ENCODE measurements at regions not wholly inside any gene's neighbourhood (a gene's known extent, or its start where the extent isn't known, plus 50 kb on each side); places are given as distances from the start of the nearest gene placed in this dataset.

GRCh38 chr4:45946699-45947098, 177.2 kb downstream of the GABRG1 start:
- Histone ChIP-seq H3K27ac (replicated peaks in 1 of 4) (no peak overlapping the region), H3K4me3 (no peak overlapping the region), H3K27me3 (no peaks in the 10 kb centered on the region), H3K4me1 (no peaks in the 10 kb centered on the region), H3K36me3 (no peaks in the 10 kb centered on the region), H3K9me3 (no peaks in the 10 kb centered on the region)
- intact Hi-C loops (cut with DNase I), result no loop called here
- WGBS, result 94% methylated on average over 1 of the region's 1 CpG
- DNase-seq (ENCODE audit: extremely low spot score), result no peak
- no peak for TF ChIP-seq POLR2A (IDR thresholded peaks at IDR 0.05; ENCODE audit: low read depth)
- TF ChIP-seq, protein P1, sequence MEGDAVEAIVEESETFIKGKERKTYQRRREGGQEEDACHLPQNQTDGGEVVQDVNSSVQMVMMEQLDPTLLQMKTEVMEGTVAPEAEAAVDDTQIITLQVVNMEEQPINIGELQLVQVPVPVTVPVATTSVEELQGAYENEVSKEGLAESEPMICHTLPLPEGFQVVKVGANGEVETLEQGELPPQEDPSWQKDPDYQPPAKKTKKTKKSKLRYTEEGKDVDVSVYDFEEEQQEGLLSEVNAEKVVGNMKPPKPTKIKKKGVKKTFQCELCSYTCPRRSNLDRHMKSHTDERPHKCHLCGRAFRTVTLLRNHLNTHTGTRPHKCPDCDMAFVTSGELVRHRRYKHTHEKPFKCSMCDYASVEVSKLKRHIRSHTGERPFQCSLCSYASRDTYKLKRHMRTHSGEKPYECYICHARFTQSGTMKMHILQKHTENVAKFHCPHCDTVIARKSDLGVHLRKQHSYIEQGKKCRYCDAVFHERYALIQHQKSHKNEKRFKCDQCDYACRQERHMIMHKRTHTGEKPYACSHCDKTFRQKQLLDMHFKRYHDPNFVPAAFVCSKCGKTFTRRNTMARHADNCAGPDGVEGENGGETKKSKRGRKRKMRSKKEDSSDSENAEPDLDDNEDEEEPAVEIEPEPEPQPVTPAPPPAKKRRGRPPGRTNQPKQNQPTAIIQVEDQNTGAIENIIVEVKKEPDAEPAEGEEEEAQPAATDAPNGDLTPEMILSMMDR (IDR thresholded peaks at IDR 0.05), result no peak
- TF ChIP-seq EP300 (IDR thresholded peaks at IDR 0.05), result no peak
- no peak for TF ChIP-seq POLR2AphosphoS5 (IDR thresholded peaks at IDR 0.05)

DNA sequence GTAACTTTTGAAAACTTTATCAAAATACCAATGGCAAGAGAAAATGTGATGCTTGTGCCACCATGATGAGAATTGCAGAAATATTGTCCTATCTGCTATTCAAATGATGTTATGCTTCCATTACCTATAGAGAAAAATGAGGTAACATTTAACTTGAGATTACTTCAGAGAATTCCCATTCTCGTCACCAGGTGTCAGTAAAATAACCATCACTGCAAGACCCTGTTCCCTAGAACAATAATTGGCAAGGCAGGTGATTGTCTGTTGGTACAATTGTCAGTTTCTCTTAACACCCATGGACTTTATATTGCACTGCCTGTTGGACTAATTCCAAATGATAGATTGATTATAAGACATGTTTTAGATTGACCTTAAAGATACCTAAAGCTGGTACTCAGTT, 179.9 kb downstream of the GABRG1 start:
- Histone ChIP-seq H3K4me1 (no peaks in the 10 kb centered on the region), H3K27me3 (no peaks in the 10 kb centered on the region), H3K4me3 (no peak overlapping the region), H3K27ac (replicated peaks in 1 of 4) (no peak overlapping the region), H3K36me3 (no peaks in the 10 kb centered on the region), H3K9me3 (no peaks in the 10 kb centered on the region)
- intact Hi-C loops (cut with DNase I), result no loop called here
- TF ChIP-seq EP300 (IDR thresholded peaks at IDR 0.05) (no peak), POLR2A (IDR thresholded peaks at IDR 0.05; ENCODE audit: low read depth) (no peak), POLR2AphosphoS5 (IDR thresholded peaks at IDR 0.05) (no peak)
- TF ChIP-seq, protein P1 (IDR thresholded peaks at IDR 0.05), result no peak
- WGBS, result 30% methylated on average over 1 of the region's 1 CpG
- no peak for DNase-seq (ENCODE audit: extremely low spot score)

GRCh38 chr4:45939056-45939455, 184.8 kb downstream of the GABRG1 start:
- DNase-seq (ENCODE audit: extremely low spot score), result no peak
- intact Hi-C loops (cut with DNase I), result no loop called here
- no peaks in the 10 kb centered on the region for H3K4me1 ChIP-seq

GRCh38 chr4:45931154-45931553, 192.7 kb downstream of the GABRG1 start:
- Histone ChIP-seq H3K9me3 (no peaks in the 10 kb centered on the region), H3K4me1 (no peaks in the 10 kb centered on the region), H3K27me3 (no peaks in the 10 kb centered on the region), H3K4me3 (no peak overlapping the region), H3K36me3 (no peaks in the 10 kb centered on the region), H3K27ac (replicated peaks in 1 of 4) (no peak overlapping the region)
- TF ChIP-seq, protein P1 (IDR thresholded peaks at IDR 0.05), result no peak
- TF ChIP-seq POLR2AphosphoS5 (IDR thresholded peaks at IDR 0.05), result no peak
- TF ChIP-seq EP300 (IDR thresholded peaks at IDR 0.05), result no peak
- TF ChIP-seq POLR2A (IDR thresholded peaks at IDR 0.05; ENCODE audit: low read depth), result no peak
- intact Hi-C loops (cut with DNase I), result no loop called here
- no peak for DNase-seq (ENCODE audit: extremely low spot score)
- WGBS, result 53% methylated on average over 1 of the region's 1 CpG

More at GRCh38 chr4:45939056-45939455, 184.8 kb downstream of the GABRG1 start:
- no peak for TF ChIP-seq POLR2AphosphoS5 (IDR thresholded peaks at IDR 0.05)
- TF ChIP-seq, protein P1 (IDR thresholded peaks at IDR 0.05), result no peak
- TF ChIP-seq POLR2A (IDR thresholded peaks at IDR 0.05; ENCODE audit: low read depth), result no peak
- no peak for TF ChIP-seq EP300 (IDR thresholded peaks at IDR 0.05)
- Histone ChIP-seq H3K9me3 (no peaks in the 10 kb centered on the region), H3K36me3 (no peaks in the 10 kb centered on the region), H3K27me3 (no peaks in the 10 kb centered on the region), H3K27ac (replicated peaks in 1 of 4) (no peak overlapping the region), H3K4me3 (no peak overlapping the region)

DNA sequence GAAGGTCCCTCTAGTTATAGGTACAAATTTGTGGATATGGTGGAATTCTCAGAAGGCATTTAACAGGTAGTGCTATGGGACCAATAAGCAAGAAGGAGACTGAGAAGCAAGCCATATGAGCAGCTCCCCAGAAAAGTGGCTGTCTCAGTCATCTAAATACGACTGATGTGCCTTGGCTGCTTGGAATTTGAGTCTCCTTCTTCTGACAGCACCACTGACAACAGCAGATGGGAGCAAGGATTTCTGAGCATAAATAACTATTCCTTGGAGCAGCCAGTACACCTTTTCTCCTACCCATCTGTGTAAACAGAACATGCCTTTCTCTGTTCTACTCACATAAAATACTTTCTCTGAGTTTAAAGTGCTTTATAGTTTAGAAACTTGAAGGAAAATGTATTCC, 196.2 kb downstream of the GABRG1 start:
- Histone ChIP-seq H3K27me3 (no peaks in the 10 kb centered on the region), H3K4me3 (no peak overlapping the region), H3K9me3 (no peaks in the 10 kb centered on the region), H3K27ac (replicated peaks in 1 of 4) (no peak overlapping the region), H3K36me3 (no peaks in the 10 kb centered on the region), H3K4me1 (no peaks in the 10 kb centered on the region)
- TF ChIP-seq POLR2A (IDR thresholded peaks at IDR 0.05; ENCODE audit: low read depth) (no peak), EP300 (IDR thresholded peaks at IDR 0.05) (no peak), POLR2AphosphoS5 (IDR thresholded peaks at IDR 0.05) (no peak)
- TF ChIP-seq, protein P1 (IDR thresholded peaks at IDR 0.05), result no peak
- DNase-seq (ENCODE audit: extremely low spot score), result no peak
- intact Hi-C loops (cut with DNase I), result no loop called here
- WGBS, result 45% methylated on average over 1 of the region's 1 CpG
